ENCODE measurements at regions not wholly inside any gene's neighbourhood (a gene's known extent, or its start where the extent isn't known, plus 50 kb on each side); places are given as distances from the start of the nearest gene placed in this dataset.

- TF ChIP-seq ZUFSP (CRISPR knock-in tag; IDR thresholded peaks at IDR 0.05; ENCODE audit: borderline replicate concordance) (no peak), CBX5 (CRISPR knock-in tag; IDR thresholded peaks at IDR 0.05; ENCODE audit: borderline replicate concordance) (no peak), IKZF5 (CRISPR knock-in tag; IDR thresholded peaks at IDR 0.05) (no peak), ZNF367 (CRISPR knock-in tag; IDR thresholded peaks at IDR 0.05; ENCODE audit: borderline replicate concordance) (no peak), CBX2 (IDR thresholded peaks at IDR 0.05; ENCODE audit: low read depth, low read length) (no peak), CBX2 (CRISPR knock-in tag; IDR thresholded peaks at IDR 0.05; ENCODE audit: low read depth) (no peak), ZNF432 (CRISPR knock-in tag; IDR thresholded peaks at IDR 0.05; ENCODE audit: borderline replicate concordance) (no peak), ZNF713 (CRISPR knock-in tag; IDR thresholded peaks at IDR 0.05) (no peak), ZBTB21 (CRISPR knock-in tag; IDR thresholded peaks at IDR 0.05) (no peak), ZNF546 (CRISPR knock-in tag; conservative IDR thresholded peaks at IDR 0.05) (no peak), ZNF101 (CRISPR knock-in tag; IDR thresholded peaks at IDR 0.05; ENCODE audit: borderline replicate concordance, low read depth) (no peak), ZNF772 (CRISPR knock-in tag; IDR thresholded peaks at IDR 0.05) (no peak), CEBPB (IDR thresholded peaks at IDR 0.05; ENCODE audit: borderline replicate concordance, low read depth, low read length) (no peak)
Observed at GRCh38 chr11:129319751-129320150, 55.9 kb upstream of the BARX2 start (continued).

Data from HepG2 (cell line).